Brain microvascular endothelial cell (primary cell): ENCODE measurements at regions not wholly inside any gene's neighbourhood (a gene's known extent, or its start where the extent isn't known, plus 50 kb on each side); places are given as distances from the start of the nearest gene placed in this dataset.
"Not testable (repeated sequence)": the region's sequence is repeated elsewhere in the genome, so short reads cannot be mapped to it uniquely, and the experiment has no call there.

Experiments used
- DNase-seq: peaks from one replicate; pipeline ENCODE4 v3.0.0-alpha.2; 2020
- H3K27ac ChIP-seq: fragments of 250-450 bp; sonication (Bioruptor Pico); 2 replicates; pipeline ENCODE4 v1.5.1; 2020; ENCODE audit warnings: mild to moderate bottlenecking, moderate library complexity
- H3K27me3 ChIP-seq: fragments of 250-450 bp; sonication (Bioruptor Pico); replicated peaks from 2 replicates; pipeline ENCODE4 v1.5.1; 2020; ENCODE audit warnings: mild to moderate bottlenecking
- H3K36me3 ChIP-seq: fragments of 250-450 bp; sonication (Bioruptor Pico); replicated peaks from 2 replicates; pipeline ENCODE4 v1.5.1; 2020; ENCODE audit warnings: mild to moderate bottlenecking
- H3K4me3 ChIP-seq: 2 replicates; pipeline ENCODE4 v1.5.1; 2011; ENCODE audit warnings: low read depth, mild to moderate bottlenecking, control low read depth, low read length, moderate library complexity
- in situ Hi-C: cut with HindIII; loops from 2 replicates; pipeline ENCODE4 v1.10.0; 2017; ENCODE audit warnings: low sequenced_read_pairs, low pct_ligation_motif_present
- TF ChIP-seq, protein P1 (sequence below): IDR thresholded peaks from 2 replicates; pipeline ENCODE4 v1.5.1; 2011; ENCODE audit warnings: low read depth, mild to moderate bottlenecking, moderate library complexity, low read length, control low read depth, inconsistent platforms; ENCODE audit errors: missing control alignments

DNA sequence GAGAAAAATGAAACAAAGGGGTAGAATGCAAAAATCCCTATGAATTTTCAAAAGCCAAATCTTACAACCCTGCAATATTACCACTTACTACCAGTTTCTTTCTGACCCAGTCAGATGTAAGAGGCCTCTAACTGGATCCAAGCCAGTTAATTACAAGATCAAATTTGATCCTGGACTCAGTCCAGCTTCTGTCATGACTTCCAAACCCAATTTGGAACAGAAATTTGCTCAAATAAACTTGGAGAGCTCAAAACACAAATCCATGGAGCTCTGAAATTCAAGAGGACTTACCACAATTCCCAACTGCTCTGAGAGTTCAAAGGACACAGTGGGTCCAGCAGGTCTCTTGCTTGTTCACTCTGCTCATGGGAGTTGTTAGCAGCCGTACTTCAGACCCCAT is 1271.7 kb upstream of the SLC39A10 start:
- in situ Hi-C loops = no loop called here
- TF ChIP-seq, protein P1, sequence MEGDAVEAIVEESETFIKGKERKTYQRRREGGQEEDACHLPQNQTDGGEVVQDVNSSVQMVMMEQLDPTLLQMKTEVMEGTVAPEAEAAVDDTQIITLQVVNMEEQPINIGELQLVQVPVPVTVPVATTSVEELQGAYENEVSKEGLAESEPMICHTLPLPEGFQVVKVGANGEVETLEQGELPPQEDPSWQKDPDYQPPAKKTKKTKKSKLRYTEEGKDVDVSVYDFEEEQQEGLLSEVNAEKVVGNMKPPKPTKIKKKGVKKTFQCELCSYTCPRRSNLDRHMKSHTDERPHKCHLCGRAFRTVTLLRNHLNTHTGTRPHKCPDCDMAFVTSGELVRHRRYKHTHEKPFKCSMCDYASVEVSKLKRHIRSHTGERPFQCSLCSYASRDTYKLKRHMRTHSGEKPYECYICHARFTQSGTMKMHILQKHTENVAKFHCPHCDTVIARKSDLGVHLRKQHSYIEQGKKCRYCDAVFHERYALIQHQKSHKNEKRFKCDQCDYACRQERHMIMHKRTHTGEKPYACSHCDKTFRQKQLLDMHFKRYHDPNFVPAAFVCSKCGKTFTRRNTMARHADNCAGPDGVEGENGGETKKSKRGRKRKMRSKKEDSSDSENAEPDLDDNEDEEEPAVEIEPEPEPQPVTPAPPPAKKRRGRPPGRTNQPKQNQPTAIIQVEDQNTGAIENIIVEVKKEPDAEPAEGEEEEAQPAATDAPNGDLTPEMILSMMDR = no peak
- Histone ChIP-seq H3K4me3 (no peak overlapping the region), H3K27ac (no peak overlapping the region), H3K36me3 (no peaks in the 10 kb centered on the region), H3K27me3 (no peaks in the 10 kb centered on the region)
- DNase-seq = no peak

DNA sequence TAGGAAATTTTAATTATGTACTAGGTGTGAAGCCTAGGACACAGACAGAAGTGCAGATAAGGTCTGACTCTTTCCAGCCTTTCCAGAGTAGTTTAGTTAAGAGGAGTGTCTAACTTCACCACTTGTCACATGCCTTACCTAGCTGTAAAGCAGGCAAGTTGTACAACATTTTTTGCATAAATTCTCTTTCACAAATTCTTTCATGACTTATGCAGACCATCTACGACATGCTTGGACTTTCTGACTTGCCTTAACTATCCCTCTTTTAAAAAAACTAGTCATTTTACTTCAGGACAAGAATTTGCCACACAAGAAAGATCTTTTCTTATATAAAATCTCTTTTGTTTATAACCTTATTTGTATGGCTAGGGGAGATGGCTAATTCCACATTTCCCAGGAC is 1273.6 kb upstream of the SLC39A10 start:
- no peaks in the 10 kb centered on the region for H3K27me3 ChIP-seq
- no peak overlapping the region for H3K27ac ChIP-seq
- in situ Hi-C loops = no loop called here
- TF ChIP-seq, protein P1 = no peak
- no peak for DNase-seq
- no peaks in the 10 kb centered on the region for H3K36me3 ChIP-seq
- no peak overlapping the region for H3K4me3 ChIP-seq

DNA sequence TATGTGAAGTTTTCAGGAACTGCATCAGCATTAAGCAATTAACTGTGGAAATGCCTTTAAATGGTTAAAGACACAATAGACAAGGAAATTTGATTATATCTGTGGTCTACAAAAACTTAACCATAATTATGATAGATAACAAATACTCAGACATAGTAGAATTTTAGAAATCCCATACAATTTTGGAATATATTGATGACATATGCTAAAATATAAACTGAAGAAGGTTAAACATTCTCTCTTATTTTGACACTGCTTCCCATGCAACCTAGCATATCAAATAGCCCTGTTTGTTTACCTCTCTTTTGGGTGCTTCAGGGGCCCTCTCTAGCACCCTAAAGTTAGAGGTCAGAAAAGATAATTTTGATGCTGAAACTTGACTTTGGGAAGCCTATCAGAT is 1274.8 kb upstream of the SLC39A10 start:
- no peak for DNase-seq
- H3K27me3 ChIP-seq = no peaks in the 10 kb centered on the region
- H3K36me3 ChIP-seq = no peaks in the 10 kb centered on the region
- in situ Hi-C loops = no loop called here
- no peak overlapping the region for H3K4me3 ChIP-seq
- TF ChIP-seq, protein P1 = no peak
- H3K27ac ChIP-seq = no peak overlapping the region

DNA sequence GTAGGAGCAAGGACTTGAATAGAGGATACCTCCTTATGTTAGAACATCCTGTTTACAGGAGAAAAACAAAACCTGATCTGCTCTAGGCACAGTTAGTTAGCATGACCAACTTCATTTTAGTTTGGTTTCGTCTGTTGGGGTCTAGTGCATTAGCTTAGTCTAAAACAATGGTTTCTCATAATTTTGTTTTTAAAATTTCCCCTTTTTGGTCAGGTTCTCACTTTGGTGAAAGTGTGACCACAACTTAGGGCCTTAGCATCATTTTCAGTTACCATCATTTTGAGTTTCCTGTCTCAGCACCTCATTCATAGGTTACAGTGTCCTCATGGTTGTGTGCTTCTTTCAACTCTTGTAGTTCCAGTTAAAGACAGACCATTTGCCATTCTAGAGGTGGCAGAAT is 1277.0 kb upstream of the SLC39A10 start:
- no peak for DNase-seq
- TF ChIP-seq, protein P1 = no peak
- Histone ChIP-seq H3K36me3 (no peaks in the 10 kb centered on the region), H3K4me3 (no peak overlapping the region), H3K27me3 (no peaks in the 10 kb centered on the region), H3K27ac (no peak overlapping the region)
- in situ Hi-C loops = no loop called here

DNA sequence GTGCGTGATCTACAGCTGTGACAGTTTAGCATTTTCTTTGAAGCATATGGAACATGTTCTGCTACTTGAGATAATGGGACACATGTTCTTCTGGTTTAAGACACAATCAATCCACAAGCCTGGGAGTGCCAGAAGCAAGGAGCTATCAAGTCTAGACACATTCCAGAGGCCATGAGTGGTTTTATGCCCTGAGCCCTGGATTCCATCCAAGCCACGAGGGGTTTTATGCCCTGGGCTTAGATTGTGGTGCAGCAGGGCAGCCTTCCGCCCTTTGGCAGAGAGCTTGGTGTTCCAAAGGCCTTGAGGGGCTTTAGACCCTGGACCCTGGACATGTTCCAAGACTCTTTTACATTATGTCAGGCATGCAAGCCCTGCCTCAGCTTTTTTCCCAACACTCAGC is 1289.6 kb upstream of the SLC39A10 start:
- H3K4me3 ChIP-seq, H3K27me3 ChIP-seq, H3K27ac ChIP-seq, H3K36me3 ChIP-seq, DNase-seq, in situ Hi-C loops: not testable (repeated sequence)

DNA sequence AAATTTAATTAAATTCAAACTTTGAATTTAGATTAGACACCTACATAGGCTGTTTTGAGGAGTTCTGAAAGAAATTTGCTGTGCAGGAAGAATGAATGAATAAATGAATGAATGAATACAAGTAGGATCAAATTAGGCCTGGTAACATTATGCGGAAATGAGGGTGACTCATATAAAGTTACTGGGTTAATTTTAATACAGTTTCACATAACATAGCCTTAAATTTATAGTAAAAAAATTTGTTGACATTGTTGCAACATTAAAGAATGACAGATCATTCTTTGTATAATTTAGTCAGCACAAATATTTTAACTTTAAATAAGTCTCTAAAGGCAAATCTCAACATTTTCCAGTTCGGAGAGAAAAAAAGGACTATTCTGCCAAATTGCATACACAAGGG is 1293.1 kb upstream of the SLC39A10 start:
- in situ Hi-C loops = no loop called here
- Histone ChIP-seq H3K27me3 (no peaks in the 10 kb centered on the region), H3K4me3 (no peak overlapping the region), H3K36me3 (no peaks in the 10 kb centered on the region), H3K27ac (no peak overlapping the region)
- TF ChIP-seq, protein P1 = no peak
- no peak for DNase-seq

DNA sequence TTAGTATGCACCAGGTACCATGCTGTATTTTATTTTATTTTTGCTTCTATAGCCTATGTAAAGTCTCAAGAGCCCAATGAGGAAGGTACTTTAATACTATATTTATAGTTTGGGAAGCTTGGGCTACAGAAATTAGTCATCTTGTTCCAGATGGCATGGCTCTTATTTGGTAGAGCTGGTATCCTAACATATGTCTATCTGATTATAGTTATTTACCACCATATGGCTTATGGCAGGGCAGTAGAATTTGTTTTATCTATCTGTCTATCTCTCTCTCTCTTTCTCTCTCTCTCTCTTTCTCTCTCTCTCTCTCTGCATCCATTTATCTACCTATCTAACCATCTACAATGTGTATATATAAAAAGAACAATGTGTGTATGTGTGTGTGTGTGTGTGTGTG is 1293.7 kb upstream of the SLC39A10 start:
- Histone ChIP-seq H3K27ac (no peak overlapping the region), H3K36me3 (no peaks in the 10 kb centered on the region), H3K4me3 (no peak overlapping the region), H3K27me3 (no peaks in the 10 kb centered on the region)
- DNase-seq = no peak
- in situ Hi-C loops = no loop called here
- TF ChIP-seq, protein P1 = no peak
